ENCODE measurements at regions not wholly inside any gene's neighbourhood (a gene's known extent, or its start where the extent isn't known, plus 50 kb on each side); places are given as distances from the start of the nearest gene placed in this dataset.

GRCh38 chr5:74275171-74275992 is 365.1 kb downstream of the ENC1 start:
- ATAC-seq: peak in 3 of 4 donors; percentile 40 to 60 (median 43)
- Histone ChIP-seq H3K4me1 (no peaks in the 10 kb centered on the region), H3K36me3 (ENCODE audit: insufficient read depth in 1 of 2, low read depth in 1 of 2) (no peaks in the 10 kb centered on the region), H3K4me3 (no peak overlapping the region), H3K9me3 (no peaks in the 10 kb centered on the region), H3K27me3 (ENCODE audit: insufficient read depth in 3 of 3, low read length in 2 of 3) (no peaks in the 10 kb centered on the region), H3K27ac (no peak overlapping the region)
- WGBS, 3 donors: 72 to 75% (median 72%) methylated on average over 7 of the region's 7 CpGs
- no peak for TF ChIP-seq CTCF (IDR thresholded peaks at IDR 0.05)
- intact Hi-C loops (cut with DNase I): no loop called here
- DNase-seq: no peak

GRCh38 chr5:74274326-74274725 is 366.2 kb downstream of the ENC1 start:
- no peak for TF ChIP-seq CTCF (IDR thresholded peaks at IDR 0.05)
- no peaks in the 10 kb centered on the region for H3K9me3 ChIP-seq
- no peaks in the 10 kb centered on the region for H3K27me3 ChIP-seq (ENCODE audit: insufficient read depth in 3 of 3, low read length in 2 of 3)
- H3K27ac ChIP-seq: no peak overlapping the region
- 80 to 98% (median 97%) methylated on average over 3 of the region's 3 CpGs for WGBS, 3 donors
- no peak for DNase-seq
- ATAC-seq: no peak
- intact Hi-C loops (cut with DNase I): no loop called here
- no peaks in the 10 kb centered on the region for H3K4me1 ChIP-seq
- no peaks in the 10 kb centered on the region for H3K36me3 ChIP-seq (ENCODE audit: insufficient read depth in 1 of 2, low read depth in 1 of 2)
- no peak overlapping the region for H3K4me3 ChIP-seq

- no peak for TF ChIP-seq CTCF (IDR thresholded peaks at IDR 0.05)
- no peaks in the 10 kb centered on the region for H3K36me3 ChIP-seq (ENCODE audit: insufficient read depth in 1 of 2, low read depth in 1 of 2)
- H3K9me3 ChIP-seq: no peaks in the 10 kb centered on the region
- no peak for DNase-seq
- WGBS, 3 donors: 64 to 74% (median 69%) methylated on average over 8 of the region's 8 CpGs
- H3K27me3 ChIP-seq (ENCODE audit: insufficient read depth in 3 of 3, low read length in 2 of 3): no peaks in the 10 kb centered on the region
- H3K27ac ChIP-seq: no peak overlapping the region
- intact Hi-C loops (cut with DNase I): no loop called here
- H3K4me1 ChIP-seq: no peaks in the 10 kb centered on the region
- ATAC-seq: no peak
- no peak overlapping the region for H3K4me3 ChIP-seq
Measured at GRCh38 chr5:74272831-74273451, 367.6 kb downstream of the ENC1 start.

- WGBS, 3 donors: 67 to 80% (median 78%) methylated on average over 2 of the region's 2 CpGs
- intact Hi-C loops (cut with DNase I): no loop called here
- no peak overlapping the region for H3K4me3 ChIP-seq
Measured at GRCh38 chr5:74272024-74272775, 368.3 kb downstream of the ENC1 start.

More at GRCh38 chr5:74272024-74272775, 368.3 kb downstream of the ENC1 start:
- no peaks in the 10 kb centered on the region for H3K36me3 ChIP-seq (ENCODE audit: insufficient read depth in 1 of 2, low read depth in 1 of 2)
- H3K9me3 ChIP-seq: no peaks in the 10 kb centered on the region
- TF ChIP-seq CTCF (IDR thresholded peaks at IDR 0.05): no peak
- ATAC-seq: no peak
- no peaks in the 10 kb centered on the region for H3K4me1 ChIP-seq
- H3K27ac ChIP-seq: no peak overlapping the region
- H3K27me3 ChIP-seq (ENCODE audit: insufficient read depth in 3 of 3, low read length in 2 of 3): no peaks in the 10 kb centered on the region
- no peak for DNase-seq
